ENCODE measurements at regions not wholly inside any gene's neighbourhood (a gene's known extent, or its start where the extent isn't known, plus 50 kb on each side); places are given as distances from the start of the nearest gene placed in this dataset.

DNA sequence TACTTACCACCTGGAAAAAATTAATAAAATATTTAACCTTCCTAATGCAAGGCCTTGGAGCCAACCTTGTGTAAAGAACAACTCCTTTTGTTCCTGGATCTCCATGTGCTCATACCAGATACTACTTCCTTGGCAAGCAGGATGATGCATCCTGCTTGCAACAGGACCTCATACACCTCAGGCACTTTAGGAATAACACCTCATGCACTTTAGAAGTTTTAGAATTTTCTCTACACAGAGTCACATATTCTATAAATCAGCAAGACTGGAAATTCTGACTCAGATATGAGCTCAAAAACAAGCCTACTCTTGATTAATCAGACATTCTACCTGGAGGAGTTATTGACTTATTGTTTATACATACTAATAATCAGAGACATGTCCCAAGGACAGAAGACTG lies 209.6 kb upstream of the CDH10 start:
- H3K36me3 ChIP-seq (ENCODE audit: insufficient read depth, low read length): no peaks in the 10 kb centered on the region
- H4K20me1 ChIP-seq (ENCODE audit: insufficient read depth, low read length): no peaks in the 10 kb centered on the region
- no peak overlapping the region for H3K4me2 ChIP-seq (ENCODE audit: low read length)
- intact Hi-C loops (cut with micrococcal nuclease; ENCODE audit: unreplicated experiment): no loop called here
- H3K9me2 ChIP-seq (ENCODE audit: insufficient read depth, low read length): no peaks in the 10 kb centered on the region
- DNase-seq (ENCODE audit: low spot score): no peak
- no peak overlapping the region for H3K27ac ChIP-seq (ENCODE audit: low read depth, low read length, poor library complexity, severe bottlenecking)
- TF ChIP-seq, protein P1, sequence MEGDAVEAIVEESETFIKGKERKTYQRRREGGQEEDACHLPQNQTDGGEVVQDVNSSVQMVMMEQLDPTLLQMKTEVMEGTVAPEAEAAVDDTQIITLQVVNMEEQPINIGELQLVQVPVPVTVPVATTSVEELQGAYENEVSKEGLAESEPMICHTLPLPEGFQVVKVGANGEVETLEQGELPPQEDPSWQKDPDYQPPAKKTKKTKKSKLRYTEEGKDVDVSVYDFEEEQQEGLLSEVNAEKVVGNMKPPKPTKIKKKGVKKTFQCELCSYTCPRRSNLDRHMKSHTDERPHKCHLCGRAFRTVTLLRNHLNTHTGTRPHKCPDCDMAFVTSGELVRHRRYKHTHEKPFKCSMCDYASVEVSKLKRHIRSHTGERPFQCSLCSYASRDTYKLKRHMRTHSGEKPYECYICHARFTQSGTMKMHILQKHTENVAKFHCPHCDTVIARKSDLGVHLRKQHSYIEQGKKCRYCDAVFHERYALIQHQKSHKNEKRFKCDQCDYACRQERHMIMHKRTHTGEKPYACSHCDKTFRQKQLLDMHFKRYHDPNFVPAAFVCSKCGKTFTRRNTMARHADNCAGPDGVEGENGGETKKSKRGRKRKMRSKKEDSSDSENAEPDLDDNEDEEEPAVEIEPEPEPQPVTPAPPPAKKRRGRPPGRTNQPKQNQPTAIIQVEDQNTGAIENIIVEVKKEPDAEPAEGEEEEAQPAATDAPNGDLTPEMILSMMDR (conservative IDR thresholded peaks at IDR 0.05; ENCODE audit: low read length): no peak
- no peak for TF ChIP-seq EZH2phosphoT487 (IDR thresholded peaks at IDR 0.05; ENCODE audit: borderline replicate concordance, low read depth, low read length)
- H3K9me3 ChIP-seq (ENCODE audit: low read length): no peaks in the 10 kb centered on the region
- H3K79me2 ChIP-seq (ENCODE audit: insufficient read depth, low read depth, low read length): no peaks in the 10 kb centered on the region
- POLR2A ChIA-PET: no interaction called here
- CTCF ChIA-PET (ENCODE audit: unreplicated experiment): no interaction called here
- H2AFZ ChIP-seq (ENCODE audit: low read length): no peak overlapping the region
- BruUV-seq (replicated peaks): no TSS peak
- no peak overlapping the region for H3K4me3 ChIP-seq (ENCODE audit: low read depth, low read length, poor library complexity, severe bottlenecking)
- H3K4me1 ChIP-seq (ENCODE audit: insufficient read depth, low read length, poor library complexity, severe bottlenecking): no peaks in the 10 kb centered on the region

DNA sequence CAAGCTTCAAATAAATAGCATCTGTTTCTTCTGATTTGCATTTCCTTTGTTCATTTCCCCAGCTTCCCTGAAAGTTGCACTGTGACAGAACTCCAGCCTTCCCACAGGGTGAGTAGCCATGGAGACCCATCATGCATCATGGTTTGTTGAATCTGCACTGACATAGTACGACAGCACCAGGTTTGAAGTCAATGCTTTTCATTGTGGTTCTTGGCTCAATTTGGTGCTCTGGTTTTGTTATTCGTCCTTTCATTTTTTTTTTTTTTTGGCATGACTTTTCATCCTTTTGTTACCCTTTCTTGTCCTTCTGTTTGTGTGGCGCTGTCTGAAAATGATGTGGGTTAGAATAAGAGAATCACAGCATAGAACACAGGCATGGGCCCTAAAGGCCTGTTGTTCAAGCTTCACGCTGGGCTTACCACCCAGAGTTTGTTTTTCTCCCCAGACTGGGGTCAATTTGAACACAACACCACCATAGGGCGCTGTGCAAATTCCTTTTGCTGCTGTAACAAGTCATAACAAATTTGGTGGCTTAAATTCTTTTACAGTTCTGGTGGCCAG lies 206.2 kb upstream of the CDH10 start:
- BruUV-seq (replicated peaks): no TSS peak
- peak; percentile 1 for DNase-seq (ENCODE audit: low spot score)
- intact Hi-C loops (cut with micrococcal nuclease; ENCODE audit: unreplicated experiment): no loop called here
- TF ChIP-seq, protein P1 (conservative IDR thresholded peaks at IDR 0.05; ENCODE audit: low read length): no peak
- no peak for TF ChIP-seq EZH2phosphoT487 (IDR thresholded peaks at IDR 0.05; ENCODE audit: borderline replicate concordance, low read depth, low read length)
- H3K4me1 ChIP-seq (ENCODE audit: insufficient read depth, low read length, poor library complexity, severe bottlenecking): no peaks in the 10 kb centered on the region
- no peaks in the 10 kb centered on the region for H4K20me1 ChIP-seq (ENCODE audit: insufficient read depth, low read length)
- H3K27ac ChIP-seq (ENCODE audit: low read depth, low read length, poor library complexity, severe bottlenecking): no peak overlapping the region
- ChIA-PET POLR2A (no interaction called here), CTCF (ENCODE audit: unreplicated experiment) (no interaction called here)
- no peaks in the 10 kb centered on the region for H3K79me2 ChIP-seq (ENCODE audit: insufficient read depth, low read depth, low read length)
- no peak overlapping the region for H3K4me3 ChIP-seq (ENCODE audit: low read depth, low read length, poor library complexity, severe bottlenecking)
- no peak overlapping the region for H3K4me2 ChIP-seq (ENCODE audit: low read length)
- no peaks in the 10 kb centered on the region for H3K36me3 ChIP-seq (ENCODE audit: insufficient read depth, low read length)
- H3K9me2 ChIP-seq (ENCODE audit: insufficient read depth, low read length): no peaks in the 10 kb centered on the region
- H2AFZ ChIP-seq (ENCODE audit: low read length): no peak overlapping the region
- H3K9me3 ChIP-seq (ENCODE audit: low read length): no peaks in the 10 kb centered on the region

DNA sequence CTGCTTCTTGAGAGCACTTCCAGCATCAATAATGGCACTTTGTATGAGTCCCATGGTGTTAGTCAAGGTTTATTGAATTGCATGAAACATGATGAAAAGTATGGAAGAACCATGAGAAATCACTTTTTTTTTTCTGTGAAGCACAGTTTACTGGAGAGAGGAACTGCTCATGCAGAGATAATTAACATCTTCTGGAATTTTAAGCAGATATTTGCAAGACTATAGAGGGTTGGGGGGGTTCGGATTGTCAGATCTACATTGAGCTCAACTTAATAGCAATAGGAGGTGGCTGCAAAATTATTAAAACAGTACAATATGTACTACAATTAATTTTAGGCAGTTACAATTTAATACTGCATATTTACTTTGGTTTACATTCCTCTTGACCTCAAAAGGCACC lies 204.4 kb upstream of the CDH10 start:
- BruUV-seq (replicated peaks): no TSS peak
- Histone ChIP-seq H2AFZ (ENCODE audit: low read length) (no peak overlapping the region), H3K9me2 (ENCODE audit: insufficient read depth, low read length) (no peaks in the 10 kb centered on the region), H3K4me3 (ENCODE audit: low read depth, low read length, poor library complexity, severe bottlenecking) (no peak overlapping the region), H3K4me1 (ENCODE audit: insufficient read depth, low read length, poor library complexity, severe bottlenecking) (no peaks in the 10 kb centered on the region), H3K79me2 (ENCODE audit: insufficient read depth, low read depth, low read length) (no peaks in the 10 kb centered on the region), H3K4me2 (ENCODE audit: low read length) (no peak overlapping the region), H4K20me1 (ENCODE audit: insufficient read depth, low read length) (no peaks in the 10 kb centered on the region), H3K36me3 (ENCODE audit: insufficient read depth, low read length) (no peaks in the 10 kb centered on the region), H3K27ac (ENCODE audit: low read depth, low read length, poor library complexity, severe bottlenecking) (no peak overlapping the region), H3K9me3 (ENCODE audit: low read length) (no peaks in the 10 kb centered on the region)
- intact Hi-C loops (cut with micrococcal nuclease; ENCODE audit: unreplicated experiment): no loop called here
- TF ChIP-seq, protein P1 (conservative IDR thresholded peaks at IDR 0.05; ENCODE audit: low read length): no peak
- no peak for TF ChIP-seq EZH2phosphoT487 (IDR thresholded peaks at IDR 0.05; ENCODE audit: borderline replicate concordance, low read depth, low read length)
- ChIA-PET POLR2A (no interaction called here), CTCF (ENCODE audit: unreplicated experiment) (no interaction called here)
- DNase-seq (ENCODE audit: low spot score): no peak

Data from OCI-LY7 (cell line).